Spleen (tissue), 7 donors: ENCODE measurements at regions not wholly inside any gene's neighbourhood (a gene's known extent, or its start where the extent isn't known, plus 50 kb on each side); places are given as distances from the start of the nearest gene placed in this dataset.

Source experiments
- CTCF ChIP-seq, 11 experiments: fragments of 200-600 bp in 7 of 11; fragments of 450-650 bp in 4 of 11; sonication (generic) in 4 of 11; IDR thresholded peaks in 8 of 11; conservative IDR thresholded peaks in 3 of 11; 1 replicate in 7 of 11; 2 replicates in 4 of 11; pipeline versions ENCODE4 v1.4.0 to v1.8.0; 2016 to 2021; ENCODE audit warnings: antibody characterized with exemption in 11 of 11, inconsistent platforms in 4 of 11, mild to moderate bottlenecking in 1 of 11
- POLR2A ChIP-seq, 3 donors: fragments of 450-650 bp; IDR thresholded peaks; one replicate each; pipeline ENCODE4 v1.5.1; 2017; ENCODE audit warnings: antibody characterized with exemption in 3 of 3, mild to moderate bottlenecking in 1 of 3
- POLR2AphosphoS5 ChIP-seq, 3 donors: sonication (generic); formaldehyde crosslinking; IDR thresholded peaks; one replicate each; pipeline ENCODE4 v1.5.1; 2017; ENCODE audit warnings: antibody characterized with exemption in 3 of 3
- donor health status: DM: no; HTN: no; CAD: no; lungs with moderate emphysema.
- donor health status: DM: no; HTN: no; CAD: no.
- donor health status: DM: no; HTN: no; CAD: no.

GRCh38 chr1:70628973-70629372 lies 217.9 kb downstream of the CTH start:
- TF ChIP-seq POLR2AphosphoS5 (IDR thresholded peaks at IDR 0.05) (no peak), CTCF (IDR thresholded peaks at IDR 0.05 in 8 of 11, conservative IDR thresholded peaks at IDR 0.05 in 3 of 11) (no peak), POLR2A (IDR thresholded peaks at IDR 0.05) (no peak)
